HG03521 (cell line): ENCODE measurements at regions not wholly inside any gene's neighbourhood (a gene's known extent, or its start where the extent isn't known, plus 50 kb on each side); places are given as distances from the start of the nearest gene placed in this dataset.

ENCODE experiments used
- ATAC-seq: cut with Tn5 transposase; IDR thresholded peaks from one replicate; pipeline ENCODE4 v1.9.1; 2021; ENCODE audit warnings: mild to moderate bottlenecking, moderate library complexity; ENCODE audit not compliant: unreplicated experiment

GRCh38 chr18:27595113-27595838 lies 410.2 kb upstream of the CHST9 start:
- ATAC-seq, result no peak

- ATAC-seq, result no peak
Observed at GRCh38 chr18:27585602-27586173, 400.6 kb upstream of the CHST9 start.

- ATAC-seq, result no peak
Observed at GRCh38 chr18:27583466-27583865, 398.4 kb upstream of the CHST9 start.

GRCh38 chr18:27582760-27583412 lies 397.8 kb upstream of the CHST9 start:
- no peak for ATAC-seq

GRCh38 chr18:27581296-27581904 lies 396.3 kb upstream of the CHST9 start:
- ATAC-seq, result no peak

GRCh38 chr18:27579364-27579763 lies 394.3 kb upstream of the CHST9 start:
- ATAC-seq, result no peak

GRCh38 chr18:27577752-27578151 lies 392.6 kb upstream of the CHST9 start:
- no peak for ATAC-seq

GRCh38 chr18:27577265-27577664 lies 392.2 kb upstream of the CHST9 start:
- ATAC-seq, result no peak

GRCh38 chr18:27567434-27567833 lies 382.3 kb upstream of the CHST9 start:
- ATAC-seq, result no peak

- no peak for ATAC-seq
Observed at GRCh38 chr18:27564066-27564465, 379.0 kb upstream of the CHST9 start.

- ATAC-seq, result no peak
Observed at GRCh38 chr18:27558388-27559155, 373.5 kb upstream of the CHST9 start.

GRCh38 chr18:27556741-27557140 lies 371.6 kb upstream of the CHST9 start:
- no peak for ATAC-seq

- ATAC-seq, result no peak
Observed at GRCh38 chr18:27549335-27550039, 364.4 kb upstream of the CHST9 start.

GRCh38 chr18:27546991-27547390 lies 361.9 kb upstream of the CHST9 start:
- ATAC-seq, result no peak

- no peak for ATAC-seq
Observed at GRCh38 chr18:27544206-27544605, 359.1 kb upstream of the CHST9 start.

- ATAC-seq, result no peak
Observed at GRCh38 chr18:27541293-27541692, 356.2 kb upstream of the CHST9 start.

GRCh38 chr18:27540111-27540510 lies 355.0 kb upstream of the CHST9 start:
- ATAC-seq, result no peak

GRCh38 chr18:27528925-27529521 lies 343.9 kb upstream of the CHST9 start:
- ATAC-seq, result no peak

- ATAC-seq, result no peak
Observed at GRCh38 chr18:27527856-27528255, 342.7 kb upstream of the CHST9 start.

GRCh38 chr18:27520401-27520800 lies 335.3 kb upstream of the CHST9 start:
- ATAC-seq, result no peak
